A549 (cell line): ENCODE measurements at regions not wholly inside any gene's neighbourhood (a gene's known extent, or its start where the extent isn't known, plus 50 kb on each side); places are given as distances from the start of the nearest gene placed in this dataset.

ENCODE experiments used
- ATAC-seq, 2 experiments: fragments of 200-7000 bp in 1 of 2; fragments of >200 bp in 1 of 2; cut with Nextera tagmentation in 1 of 2; cut with Tn5 transposase in 1 of 2; 3 replicates each; pipeline versions ENCODE4 v1.8.0 to v1.9.1; 2018 to 2020; ENCODE audit warnings: mild to moderate bottlenecking in 1 of 2, moderate library complexity in 1 of 2
- CTCF ChIA-PET: fragments of 300-600 bp; sonication (Branson Sonifier 250); formaldehyde crosslinking; extraction: SDS; loops from one replicate; lab custom pipeline; 2021; ENCODE audit warnings: antibody characterized with exemption, inconsistent platforms; lab: Yijun Ruan, JAX
- POLR2A ChIA-PET: fragments of 350-600 bp; formaldehyde crosslinking; extraction: SDS; loops from one replicate; lab custom pipeline; 2021; ENCODE audit warnings: antibody characterized with exemption, inconsistent platforms; lab: Yijun Ruan, JAX
- DNase-seq, 2 experiments: peaks; one replicate each; pipeline versions ENCODE4 v3.0.0 to v3.0.0-alpha.2; 2011 to 2016; ENCODE audit warnings: low read depth in 1 of 2, low spot score in 1 of 2
- FAIRE-seq: peaks from 2 replicates; lab custom pipeline; 2011; peaks lifted over from hg19 to GRCh38; lab: Jason Lieb, UNC
- H3K27ac ChIP-seq, 2 experiments: fragments of >200 bp; sonication (Bioruptor Twin); formaldehyde crosslinking; 3 replicates each; pipeline ENCODE4 v1.5.1; 2016 to 2017
- H3K4me1 ChIP-seq: fragments of >200 bp; sonication (Bioruptor Twin); formaldehyde crosslinking; 3 replicates; pipeline ENCODE4 v1.6.1; 2016
- H3K4me2 ChIP-seq: fragments of >200 bp; sonication (Bioruptor Twin); formaldehyde crosslinking; 3 replicates; pipeline ENCODE4 v1.6.1; 2016
- H3K4me3 ChIP-seq: fragments of >200 bp; sonication (Bioruptor Twin); formaldehyde crosslinking; 3 replicates; pipeline ENCODE4 v1.5.1; 2016
- H3K9me3 ChIP-seq: fragments of >200 bp; sonication (Bioruptor Twin); formaldehyde crosslinking; 3 replicates; pipeline ENCODE4 v1.6.1; 2016
- CBX2 ChIP-seq: fragments of 200-600 bp; sonication (generic); IDR thresholded peaks from 2 replicates; pipeline ENCODE4 v1.6.1; 2016; ENCODE audit warnings: low read depth, mild to moderate bottlenecking, borderline replicate concordance
- CEBPB ChIP-seq, 2 experiments: fragments of >200 bp in 1 of 2; sonication (Bioruptor Twin) in 1 of 2; formaldehyde crosslinking in 1 of 2; IDR thresholded peaks; 2 replicates each; pipeline ENCODE4 v1.6.1; 2012 to 2016
- CHD4 ChIP-seq: fragments of 200-600 bp; sonication (generic); IDR thresholded peaks from 2 replicates; pipeline ENCODE4 v1.6.1; 2016; ENCODE audit warnings: antibody characterized with exemption, mild to moderate bottlenecking, borderline replicate concordance
- CTCF ChIP-seq: fragments of >200 bp; sonication (Bioruptor Twin); formaldehyde crosslinking; IDR thresholded peaks from 3 replicates; pipeline ENCODE4 v1.5.1; 2016
- EP300 ChIP-seq, 2 experiments: fragments of >200 bp; sonication (Bioruptor Twin); formaldehyde crosslinking; IDR thresholded peaks; 2 replicates in 1 of 2; 3 replicates in 1 of 2; pipeline ENCODE4 v1.6.1; 2016 to 2017
- ESRRA ChIP-seq: fragments of 150-350 bp; IDR thresholded peaks from 2 replicates; pipeline ENCODE4 v1.6.1; 2014; ENCODE audit warnings: mild to moderate bottlenecking, low read length, borderline replicate concordance
- FOSB ChIP-seq: fragments of 250-450 bp; sonication (Bioruptor Pico); IDR thresholded peaks from 2 replicates; pipeline ENCODE4 v1.5.0; 2020; ENCODE audit warnings: mild to moderate bottlenecking, moderate library complexity
- GATA3 ChIP-seq: IDR thresholded peaks from 2 replicates; pipeline ENCODE4 v1.6.1; 2012; ENCODE audit warnings: borderline replicate concordance
- HES2 ChIP-seq: fragments of >200 bp; sonication (Bioruptor Twin); formaldehyde crosslinking; IDR thresholded peaks from 2 replicates; pipeline ENCODE4 v1.6.1; 2016
- HEYL ChIP-seq: fragments of 250-450 bp; sonication (Bioruptor Pico); IDR thresholded peaks from 2 replicates; pipeline ENCODE4 v1.8.0; 2021; ENCODE audit warnings: mild to moderate bottlenecking, moderate library complexity
- HMGXB4 ChIP-seq: fragments of 250-450 bp; sonication (Bioruptor Pico); IDR thresholded peaks from 2 replicates; pipeline ENCODE4 v1.5.0; 2021; ENCODE audit warnings: mild to moderate bottlenecking, moderate library complexity, borderline replicate concordance
- HOXB13 ChIP-seq: fragments of 250-450 bp; sonication (Bioruptor Pico); IDR thresholded peaks from 2 replicates; pipeline ENCODE4 v1.5.0; 2020; ENCODE audit warnings: low read depth, mild to moderate bottlenecking, moderate library complexity
- MAFK ChIP-seq: fragments of 450-650 bp; IDR thresholded peaks from 2 replicates; pipeline ENCODE4 v1.6.1; 2014; ENCODE audit not compliant: partially characterized antibody
- MAX ChIP-seq: IDR thresholded peaks from 2 replicates; pipeline ENCODE4 v1.6.1; 2012
- MAZ ChIP-seq: fragments of 150-350 bp; IDR thresholded peaks from 2 replicates; pipeline ENCODE4 v1.6.1; 2014; ENCODE audit warnings: antibody characterized with exemption, low read depth, low read length, borderline replicate concordance
- PBX3 ChIP-seq: IDR thresholded peaks from 2 replicates; pipeline ENCODE4 v1.6.1; 2012
- POLR2AphosphoS2 ChIP-seq: conservative IDR thresholded peaks from 2 replicates; pipeline ENCODE4 v1.6.1; 2012; ENCODE audit warnings: low read length, improper control_type of control experiment, inconsistent platforms
- RCOR1 ChIP-seq: fragments of 150-350 bp; IDR thresholded peaks from 2 replicates; pipeline ENCODE4 v1.6.1; 2014; ENCODE audit warnings: antibody characterized with exemption, low read length, low read depth
- REST ChIP-seq: fragments of 200-600 bp; sonication (generic); IDR thresholded peaks from 2 replicates; pipeline ENCODE4 v1.6.1; 2016; ENCODE audit warnings: antibody characterized with exemption, mild to moderate bottlenecking, moderate library complexity
- RFX5 ChIP-seq: fragments of 450-650 bp; IDR thresholded peaks from 2 replicates; pipeline ENCODE4 v1.7.1; 2014; ENCODE audit warnings: antibody characterized with exemption, mild to moderate bottlenecking, moderate library complexity
- TFCP2L1 ChIP-seq: fragments of 250-450 bp; sonication (Bioruptor Pico); IDR thresholded peaks from 2 replicates; pipeline ENCODE4 v1.5.0; 2021; ENCODE audit warnings: mild to moderate bottlenecking
- ZNF302 ChIP-seq: fragments of 250-450 bp; sonication (Bioruptor Pico); IDR thresholded peaks from 2 replicates; pipeline ENCODE4 v1.9.0; 2021; ENCODE audit warnings: inconsistent platforms, mild to moderate bottlenecking, moderate library complexity
- WGBS: methylation state at CpG from one replicate; pipeline ENCODE4 v1.1.6; 2017; ENCODE audit errors: missing lambda C conversion rate; 5-methylcytosine and 5-hydroxymethylcytosine counted together

- ATAC-seq (no peak), FAIRE-seq (no peak), DNase-seq (no peak)
- WGBS = 0% methylated on average over 1 of the region's 1 CpG
- Histone ChIP-seq H3K27ac (no peak overlapping the region), H3K4me2 (no peak overlapping the region), H3K9me3 (no peaks in the 10 kb centered on the region), H3K4me1 (no peaks in the 10 kb centered on the region), H3K4me3 (no peak overlapping the region)
- peak; percentile 28 for TF ChIP-seq MAFK
- no peak for TF ChIP-seq CEBPB (IDR thresholded peaks at IDR 0.05)
- no peak for TF ChIP-seq ESRRA
- ChIA-PET CTCF (no interaction called here), POLR2A (no interaction called here)
Observed at GRCh38 chr18:38186491-38186890, 620.9 kb upstream of the CELF4 start.

- TF ChIP-seq CTCF (no peak), HES2 (no peak), HMGXB4 (no peak), REST (no peak)
- DNase-seq = no peak
- WGBS = 0% methylated on average over 3 of the region's 3 CpGs
- POLR2A ChIA-PET = no interaction called here
- Histone ChIP-seq H3K4me1 (no peaks in the 10 kb centered on the region), H3K4me3 (no peak overlapping the region), H3K9me3 (no peaks in the 10 kb centered on the region), H3K4me2 (no peak overlapping the region), H3K27ac (no peak overlapping the region)
- ATAC-seq = no peak
- no peak for FAIRE-seq
- CTCF ChIA-PET = interaction anchor here (0.6 kb wide), 1 partner anchor 408 kb away, joined by 3 read pairs; no protein-coding TSS in a partner anchor
Observed at GRCh38 chr18:38174594-38174993, 609.0 kb upstream of the CELF4 start.

- no peak for FAIRE-seq
- H3K4me2 ChIP-seq = no peak overlapping the region
- CTCF ChIA-PET = no interaction called here
- WGBS = 5% methylated on average over 1 of the region's 1 CpG
- no peaks in the 10 kb centered on the region for H3K4me1 ChIP-seq
- ATAC-seq = no peak
- DNase-seq = no peak
- H3K9me3 ChIP-seq = no peaks in the 10 kb centered on the region
- TF ChIP-seq RFX5 = no peak
- TF ChIP-seq MAZ = no peak
- no peak for TF ChIP-seq HEYL (CRISPR knock-in tag)
- no peak for TF ChIP-seq GATA3
- no peak for TF ChIP-seq MAX
- TF ChIP-seq POLR2AphosphoS2 = no peak
- TF ChIP-seq ESRRA = no peak
- TF ChIP-seq RCOR1 = no peak
- TF ChIP-seq CBX2 = no peak
- TF ChIP-seq TFCP2L1 (CRISPR knock-in tag) = no peak
- no peak for TF ChIP-seq CEBPB (IDR thresholded peaks at IDR 0.05)
- no peak for TF ChIP-seq HOXB13
- TF ChIP-seq EP300 (IDR thresholded peaks at IDR 0.05) = no peak
- no peak for TF ChIP-seq CHD4
- TF ChIP-seq PBX3 = no peak
- no peak for TF ChIP-seq FOSB
- TF ChIP-seq ZNF302 (CRISPR knock-in tag) = no peak
- no peak overlapping the region for H3K27ac ChIP-seq
- POLR2A ChIA-PET = no interaction called here
- no peak overlapping the region for H3K4me3 ChIP-seq
Observed at GRCh38 chr18:38174173-38174572, 608.6 kb upstream of the CELF4 start.
